ENCODE measurements at regions not wholly inside any gene's neighbourhood (a gene's known extent, or its start where the extent isn't known, plus 50 kb on each side); places are given as distances from the start of the nearest gene placed in this dataset.

- TF ChIP-seq, protein P1, sequence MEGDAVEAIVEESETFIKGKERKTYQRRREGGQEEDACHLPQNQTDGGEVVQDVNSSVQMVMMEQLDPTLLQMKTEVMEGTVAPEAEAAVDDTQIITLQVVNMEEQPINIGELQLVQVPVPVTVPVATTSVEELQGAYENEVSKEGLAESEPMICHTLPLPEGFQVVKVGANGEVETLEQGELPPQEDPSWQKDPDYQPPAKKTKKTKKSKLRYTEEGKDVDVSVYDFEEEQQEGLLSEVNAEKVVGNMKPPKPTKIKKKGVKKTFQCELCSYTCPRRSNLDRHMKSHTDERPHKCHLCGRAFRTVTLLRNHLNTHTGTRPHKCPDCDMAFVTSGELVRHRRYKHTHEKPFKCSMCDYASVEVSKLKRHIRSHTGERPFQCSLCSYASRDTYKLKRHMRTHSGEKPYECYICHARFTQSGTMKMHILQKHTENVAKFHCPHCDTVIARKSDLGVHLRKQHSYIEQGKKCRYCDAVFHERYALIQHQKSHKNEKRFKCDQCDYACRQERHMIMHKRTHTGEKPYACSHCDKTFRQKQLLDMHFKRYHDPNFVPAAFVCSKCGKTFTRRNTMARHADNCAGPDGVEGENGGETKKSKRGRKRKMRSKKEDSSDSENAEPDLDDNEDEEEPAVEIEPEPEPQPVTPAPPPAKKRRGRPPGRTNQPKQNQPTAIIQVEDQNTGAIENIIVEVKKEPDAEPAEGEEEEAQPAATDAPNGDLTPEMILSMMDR (IDR thresholded peaks at IDR 0.05) = no peak
- TF ChIP-seq EP300 (IDR thresholded peaks at IDR 0.05; ENCODE audit: low read depth) = no peak
Observed at GRCh38 chr4:159495515-159496236, 392.8 kb downstream of the RAPGEF2 start.
